ENCODE measurements at regions not wholly inside any gene's neighbourhood (a gene's known extent, or its start where the extent isn't known, plus 50 kb on each side); places are given as distances from the start of the nearest gene placed in this dataset.

DNA sequence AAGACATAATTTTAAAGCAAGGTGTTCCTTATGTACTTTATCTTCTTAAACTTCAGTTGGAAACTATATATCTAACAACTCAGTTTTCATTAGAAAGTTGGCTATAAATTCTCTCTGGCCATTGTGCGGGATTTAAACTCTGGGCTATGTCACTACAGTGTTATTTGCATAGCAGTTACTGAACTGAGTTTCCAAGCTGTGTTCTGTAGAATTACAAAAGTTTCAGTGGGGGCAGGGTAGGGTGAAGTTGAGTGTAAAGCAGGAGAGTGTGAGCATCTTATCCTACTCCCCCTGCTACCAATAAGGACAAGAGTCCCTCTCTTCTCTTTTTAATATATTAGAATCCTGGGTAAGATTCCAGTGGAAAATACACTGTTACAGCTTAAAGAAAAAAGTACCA lies 254.5 kb upstream of the SLITRK2 start:
- TF ChIP-seq, protein P1, sequence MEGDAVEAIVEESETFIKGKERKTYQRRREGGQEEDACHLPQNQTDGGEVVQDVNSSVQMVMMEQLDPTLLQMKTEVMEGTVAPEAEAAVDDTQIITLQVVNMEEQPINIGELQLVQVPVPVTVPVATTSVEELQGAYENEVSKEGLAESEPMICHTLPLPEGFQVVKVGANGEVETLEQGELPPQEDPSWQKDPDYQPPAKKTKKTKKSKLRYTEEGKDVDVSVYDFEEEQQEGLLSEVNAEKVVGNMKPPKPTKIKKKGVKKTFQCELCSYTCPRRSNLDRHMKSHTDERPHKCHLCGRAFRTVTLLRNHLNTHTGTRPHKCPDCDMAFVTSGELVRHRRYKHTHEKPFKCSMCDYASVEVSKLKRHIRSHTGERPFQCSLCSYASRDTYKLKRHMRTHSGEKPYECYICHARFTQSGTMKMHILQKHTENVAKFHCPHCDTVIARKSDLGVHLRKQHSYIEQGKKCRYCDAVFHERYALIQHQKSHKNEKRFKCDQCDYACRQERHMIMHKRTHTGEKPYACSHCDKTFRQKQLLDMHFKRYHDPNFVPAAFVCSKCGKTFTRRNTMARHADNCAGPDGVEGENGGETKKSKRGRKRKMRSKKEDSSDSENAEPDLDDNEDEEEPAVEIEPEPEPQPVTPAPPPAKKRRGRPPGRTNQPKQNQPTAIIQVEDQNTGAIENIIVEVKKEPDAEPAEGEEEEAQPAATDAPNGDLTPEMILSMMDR (IDR thresholded peaks at IDR 0.05; ENCODE audit: low read depth, low read length, poor library complexity, severe bottlenecking): no peak
- no peak for TF ChIP-seq EZH2phosphoT487 (IDR thresholded peaks at IDR 0.05; ENCODE audit: borderline replicate concordance, low read length)

All from DOHH2 (cell line).